Stimulated activated CD4-positive, alpha-beta T cell treated with anti-CD3 and anti-CD28 coated beads, Interleukin-1b, Interleukin-23, amount 100 ng/mL, for 48 hours (primary cell): ENCODE measurements at regions not wholly inside any gene's neighbourhood (a gene's known extent, or its start where the extent isn't known, plus 50 kb on each side); places are given as distances from the start of the nearest gene placed in this dataset.
"Not testable (repeated sequence)": the region's sequence is repeated elsewhere in the genome, so short reads cannot be mapped to it uniquely, and the experiment has no call there.

ENCODE experiments used
- DNase-seq: peaks from one replicate; pipeline ENCODE4 v3.0.0-alpha.2; 2020

- no peak for DNase-seq
Observed at GRCh38 chr18:11377766-11378540, 228.6 kb upstream of the PIEZO2 start.

GRCh38 chr18:11372163-11372562 is 222.8 kb upstream of the PIEZO2 start:
- DNase-seq: no peak

GRCh38 chr18:11369556-11369955 is 220.2 kb upstream of the PIEZO2 start:
- DNase-seq: no peak

- DNase-seq: no peak
Observed at GRCh38 chr18:11368020-11368419, 218.7 kb upstream of the PIEZO2 start.

GRCh38 chr18:11367351-11367750 is 218.0 kb upstream of the PIEZO2 start:
- no peak for DNase-seq

GRCh38 chr18:11366410-11366809 is 217.0 kb upstream of the PIEZO2 start:
- DNase-seq: no peak

GRCh38 chr18:11362856-11363255 is 213.5 kb upstream of the PIEZO2 start:
- no peak for DNase-seq

GRCh38 chr18:11361862-11362261 is 212.5 kb upstream of the PIEZO2 start:
- DNase-seq: not testable (repeated sequence)

GRCh38 chr18:11357678-11358077 is 208.3 kb upstream of the PIEZO2 start:
- DNase-seq: no peak

GRCh38 chr18:11344576-11344975 is 195.2 kb upstream of the PIEZO2 start:
- DNase-seq: not testable (repeated sequence)

GRCh38 chr18:11343096-11343495 is 193.7 kb upstream of the PIEZO2 start:
- DNase-seq: no peak

- DNase-seq: not testable (repeated sequence)
Observed at GRCh38 chr18:11342115-11342514, 192.7 kb upstream of the PIEZO2 start.

GRCh38 chr18:11339188-11339775 is 189.9 kb upstream of the PIEZO2 start:
- no peak for DNase-seq

GRCh38 chr18:11336241-11336640 is 186.9 kb upstream of the PIEZO2 start:
- DNase-seq: no peak

GRCh38 chr18:11327391-11328009 is 178.1 kb upstream of the PIEZO2 start:
- DNase-seq: no peak

- no peak for DNase-seq
Observed at GRCh38 chr18:11324956-11325882, 175.8 kb upstream of the PIEZO2 start.

- no peak for DNase-seq
Observed at GRCh38 chr18:11324510-11324909, 175.1 kb upstream of the PIEZO2 start.

- no peak for DNase-seq
Observed at GRCh38 chr18:11323359-11323819, 174.0 kb upstream of the PIEZO2 start.

GRCh38 chr18:11322716-11323115 is 173.3 kb upstream of the PIEZO2 start:
- no peak for DNase-seq

GRCh38 chr18:11322006-11322405 is 172.6 kb upstream of the PIEZO2 start:
- DNase-seq: no peak

- no peak for DNase-seq
Observed at GRCh38 chr18:11320986-11321385, 171.6 kb upstream of the PIEZO2 start.

- no peak for DNase-seq
Observed at GRCh38 chr18:11316546-11316945, 167.2 kb upstream of the PIEZO2 start.
